ENCODE measurements at regions not wholly inside any gene's neighbourhood (a gene's known extent, or its start where the extent isn't known, plus 50 kb on each side); places are given as distances from the start of the nearest gene placed in this dataset.

DNA sequence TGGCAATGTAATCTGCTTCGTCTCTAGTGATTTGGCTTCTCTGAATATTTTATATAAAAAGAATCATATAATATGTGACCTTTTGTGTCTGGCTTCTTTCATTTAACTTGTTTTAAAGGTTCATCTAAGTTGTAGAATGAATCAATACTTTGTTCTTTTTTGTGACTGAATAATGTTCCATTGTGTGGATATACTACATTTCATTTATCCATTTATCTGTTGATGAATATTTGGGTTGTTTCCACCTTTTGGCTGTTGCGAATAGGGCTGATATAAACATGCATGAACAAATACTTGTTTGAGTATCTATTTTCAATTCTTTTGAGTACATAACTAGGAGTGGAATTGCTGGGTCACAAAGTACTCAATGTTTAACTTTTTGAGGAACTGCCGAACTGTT is 63.8 kb upstream of the TNP1 start:
- TF ChIP-seq, protein P1, sequence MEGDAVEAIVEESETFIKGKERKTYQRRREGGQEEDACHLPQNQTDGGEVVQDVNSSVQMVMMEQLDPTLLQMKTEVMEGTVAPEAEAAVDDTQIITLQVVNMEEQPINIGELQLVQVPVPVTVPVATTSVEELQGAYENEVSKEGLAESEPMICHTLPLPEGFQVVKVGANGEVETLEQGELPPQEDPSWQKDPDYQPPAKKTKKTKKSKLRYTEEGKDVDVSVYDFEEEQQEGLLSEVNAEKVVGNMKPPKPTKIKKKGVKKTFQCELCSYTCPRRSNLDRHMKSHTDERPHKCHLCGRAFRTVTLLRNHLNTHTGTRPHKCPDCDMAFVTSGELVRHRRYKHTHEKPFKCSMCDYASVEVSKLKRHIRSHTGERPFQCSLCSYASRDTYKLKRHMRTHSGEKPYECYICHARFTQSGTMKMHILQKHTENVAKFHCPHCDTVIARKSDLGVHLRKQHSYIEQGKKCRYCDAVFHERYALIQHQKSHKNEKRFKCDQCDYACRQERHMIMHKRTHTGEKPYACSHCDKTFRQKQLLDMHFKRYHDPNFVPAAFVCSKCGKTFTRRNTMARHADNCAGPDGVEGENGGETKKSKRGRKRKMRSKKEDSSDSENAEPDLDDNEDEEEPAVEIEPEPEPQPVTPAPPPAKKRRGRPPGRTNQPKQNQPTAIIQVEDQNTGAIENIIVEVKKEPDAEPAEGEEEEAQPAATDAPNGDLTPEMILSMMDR (IDR thresholded peaks at IDR 0.05; ENCODE audit: low read depth, low read length), result no peak
- TF ChIP-seq MYC (IDR thresholded peaks at IDR 0.05; ENCODE audit: low read depth, low read length), result no peak
- no peak for TF ChIP-seq POLR2A (IDR thresholded peaks at IDR 0.05; ENCODE audit: extremely low read depth, insufficient read length)
- TF ChIP-seq, protein P2, sequence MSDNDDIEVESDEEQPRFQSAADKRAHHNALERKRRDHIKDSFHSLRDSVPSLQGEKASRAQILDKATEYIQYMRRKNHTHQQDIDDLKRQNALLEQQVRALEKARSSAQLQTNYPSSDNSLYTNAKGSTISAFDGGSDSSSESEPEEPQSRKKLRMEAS (IDR thresholded peaks at IDR 0.05; ENCODE audit: low read depth, low read length), result no peak
- no peak for DNase-seq (ENCODE audit: low read depth)
- H3K4me3 ChIP-seq (ENCODE audit: low read depth, low read length), result no peak overlapping the region

DNA sequence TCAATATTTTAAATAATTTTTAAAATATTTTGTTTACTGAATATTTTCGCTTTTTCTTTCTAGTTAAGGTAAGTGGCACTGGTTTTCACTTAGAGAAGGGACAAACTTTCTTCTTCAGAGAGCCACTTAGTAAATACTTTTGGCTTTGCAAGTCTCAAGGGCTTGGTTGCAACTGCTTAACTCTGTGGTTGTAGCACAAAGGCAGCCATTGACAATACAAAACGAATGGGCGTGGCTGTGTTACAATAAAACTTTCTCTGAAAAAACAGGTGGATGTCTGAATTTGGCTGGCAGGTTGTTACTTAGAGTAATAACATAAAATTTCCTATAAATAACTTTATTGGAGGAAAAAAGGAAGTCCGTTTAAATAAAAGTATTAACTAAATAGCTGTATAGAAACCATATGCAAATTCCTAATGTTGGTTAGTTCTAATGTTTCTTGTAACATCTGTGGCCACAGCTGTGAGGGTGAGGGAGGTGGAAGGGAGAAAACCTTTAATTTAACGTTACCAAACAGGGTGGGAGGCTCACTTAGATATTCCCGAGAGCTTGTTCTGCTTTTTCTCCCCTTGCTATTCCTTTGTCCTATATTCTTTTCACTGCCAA is 62.4 kb upstream of the TNP1 start:
- H3K4me3 ChIP-seq (ENCODE audit: low read depth, low read length), result no peak overlapping the region
- TF ChIP-seq, protein P2 (IDR thresholded peaks at IDR 0.05; ENCODE audit: low read depth, low read length), result no peak
- TF ChIP-seq, protein P1 (IDR thresholded peaks at IDR 0.05; ENCODE audit: low read depth, low read length), result no peak
- TF ChIP-seq MYC (IDR thresholded peaks at IDR 0.05; ENCODE audit: low read depth, low read length), result no peak
- no peak for TF ChIP-seq POLR2A (IDR thresholded peaks at IDR 0.05; ENCODE audit: extremely low read depth, insufficient read length)
- DNase-seq (ENCODE audit: low read depth), result no peak

DNA sequence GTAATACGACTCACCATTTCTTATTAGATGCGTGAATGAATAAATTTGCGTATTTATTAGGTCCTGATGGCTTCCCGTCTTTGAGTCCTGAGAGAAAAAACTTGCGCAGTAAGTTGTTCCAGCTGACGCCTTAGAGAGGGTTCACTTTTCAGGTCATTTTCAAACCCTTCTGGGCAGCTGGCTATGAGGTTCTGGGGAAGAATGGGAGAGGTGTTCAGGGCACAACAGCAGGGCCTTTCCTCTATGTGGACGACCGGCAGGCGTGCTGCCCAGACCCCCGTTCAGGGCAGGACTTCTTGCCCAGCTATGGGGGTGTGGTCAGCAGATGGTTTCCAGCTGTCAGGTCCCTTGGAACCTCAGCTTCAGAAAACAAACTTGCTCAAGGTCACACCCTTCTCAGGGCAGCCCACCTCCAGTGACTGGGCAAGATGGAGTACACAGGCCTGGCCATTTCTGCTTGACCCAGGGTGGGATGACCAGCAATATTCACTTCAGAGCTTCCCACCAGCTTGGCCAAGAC is 61.1 kb upstream of the TNP1 start:
- DNase-seq (ENCODE audit: low read depth), result no peak
- TF ChIP-seq, protein P2 (IDR thresholded peaks at IDR 0.05; ENCODE audit: low read depth, low read length), result no peak
- TF ChIP-seq, protein P1 (IDR thresholded peaks at IDR 0.05; ENCODE audit: low read depth, low read length), result no peak
- TF ChIP-seq POLR2A (IDR thresholded peaks at IDR 0.05; ENCODE audit: extremely low read depth, insufficient read length), result no peak
- TF ChIP-seq MYC (IDR thresholded peaks at IDR 0.05; ENCODE audit: low read depth, low read length), result no peak
- no peak overlapping the region for H3K4me3 ChIP-seq (ENCODE audit: low read depth, low read length)

DNA sequence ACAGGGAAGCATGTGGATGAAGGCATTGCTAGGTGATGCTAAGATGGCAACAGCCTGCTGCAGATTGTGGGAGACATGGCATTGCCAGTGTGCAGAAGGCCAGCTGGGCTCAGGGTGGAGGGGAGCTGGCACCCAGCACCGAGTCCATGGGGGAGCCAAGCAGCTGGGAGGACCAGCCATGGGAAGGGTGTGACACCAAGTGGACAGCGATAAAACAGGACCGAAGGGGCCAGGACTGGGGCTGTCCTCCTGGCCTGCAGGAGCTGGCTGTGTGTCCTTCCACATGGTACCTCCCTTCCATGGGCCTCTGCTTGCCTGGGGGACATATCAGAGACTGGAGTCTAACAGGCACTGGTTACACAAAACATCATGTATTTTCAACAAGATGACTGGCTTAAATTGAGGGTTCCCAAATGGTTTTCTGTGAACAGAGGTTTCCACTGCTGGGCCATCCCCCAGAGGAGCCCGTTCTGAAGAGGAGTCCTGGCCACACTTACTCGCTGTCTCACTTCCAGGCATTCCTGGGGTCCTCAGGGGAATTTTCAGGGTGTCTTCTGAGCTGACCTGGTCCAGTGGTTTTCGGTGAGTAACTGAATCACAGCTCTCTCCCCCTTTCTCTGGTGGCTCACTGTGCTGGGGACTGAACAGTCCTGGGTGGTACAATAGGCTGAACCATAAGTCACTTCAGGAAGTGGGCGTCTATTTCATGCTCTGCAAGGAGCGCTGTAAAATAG is 60.4 kb upstream of the TNP1 start:
- TF ChIP-seq, protein P2 (IDR thresholded peaks at IDR 0.05; ENCODE audit: low read depth, low read length), result no peak
- TF ChIP-seq MYC (IDR thresholded peaks at IDR 0.05; ENCODE audit: low read depth, low read length), result no peak
- TF ChIP-seq, protein P1 (IDR thresholded peaks at IDR 0.05; ENCODE audit: low read depth, low read length), result no peak
- TF ChIP-seq POLR2A (IDR thresholded peaks at IDR 0.05; ENCODE audit: extremely low read depth, insufficient read length), result no peak
- no peak overlapping the region for H3K4me3 ChIP-seq (ENCODE audit: low read depth, low read length)
- DNase-seq (ENCODE audit: low read depth), result no peak

DNA sequence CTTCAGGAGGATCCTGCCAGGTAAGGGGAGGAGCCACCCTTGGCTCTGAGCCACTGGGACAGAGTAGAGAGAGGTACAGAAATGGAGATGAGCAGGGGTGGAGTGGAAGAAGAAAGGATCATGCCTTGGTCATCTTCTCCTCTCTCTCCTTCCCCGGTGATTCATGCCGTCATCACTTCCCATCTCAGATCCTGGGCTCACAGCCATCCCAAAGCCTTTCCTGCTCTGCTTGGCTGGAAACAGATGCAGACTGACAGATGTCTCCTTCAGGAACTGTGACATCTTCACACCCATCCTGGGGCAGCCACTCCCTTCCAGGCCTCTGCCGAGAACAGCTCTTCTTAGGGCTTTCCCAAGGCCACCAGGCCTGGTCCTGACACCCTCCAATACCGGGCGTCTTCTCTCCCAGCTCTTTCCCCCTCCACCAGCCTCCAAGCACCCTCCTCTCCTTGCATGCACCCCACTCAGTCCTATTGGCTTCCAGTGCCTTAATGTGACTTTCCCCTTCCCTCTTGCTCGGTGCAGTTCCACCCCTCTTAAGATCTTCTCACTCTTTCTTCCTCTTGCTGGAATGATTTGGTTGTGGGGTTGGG is 58.3 kb upstream of the TNP1 start:
- TF ChIP-seq, protein P2 (IDR thresholded peaks at IDR 0.05; ENCODE audit: low read depth, low read length), result no peak
- no peak overlapping the region for H3K4me3 ChIP-seq (ENCODE audit: low read depth, low read length)
- DNase-seq (ENCODE audit: low read depth), result no peak

Measured in NB4 (cell line).